Gastrocnemius medialis (tissue), 4 donors: ENCODE measurements at regions not wholly inside any gene's neighbourhood (a gene's known extent, or its start where the extent isn't known, plus 50 kb on each side); places are given as distances from the start of the nearest gene placed in this dataset.

Source experiments
- ATAC-seq, 2 donors: fragments of 150-250 bp; one replicate each; pipeline ENCODE4 v1.9.1; 2016
- DNase-seq, 2 donors: peaks; one replicate each; pipeline ENCODE4 v3.0.0-alpha.2; 2019
- H3K27ac ChIP-seq, 4 donors: fragments of 200-600 bp; sonication (generic); 1 replicate in 1 of 4; 2 replicates in 3 of 4; pipeline ENCODE4 v1.5.1; 2016 to 2018; ENCODE audit warnings: mild to moderate bottlenecking in 2 of 4, moderate library complexity in 1 of 4
- H3K27me3 ChIP-seq, 3 donors: fragments of 200-600 bp; sonication (generic) in 2 of 3; 1 replicate in 1 of 3; 2 replicates in 2 of 3; pipeline versions ENCODE4 v1.5.1 to v1.6.0; 2016 to 2019; ENCODE audit warnings: mild to moderate bottlenecking in 1 of 3, moderate library complexity in 1 of 3
- H3K36me3 ChIP-seq, 2 donors: fragments of 200-600 bp; sonication (generic) in 1 of 2; one replicate each; pipeline ENCODE4 v1.5.1; 2017 to 2018
- H3K4me1 ChIP-seq, 2 donors: fragments of 200-600 bp; sonication (generic) in 1 of 2; one replicate each; pipeline ENCODE4 v1.5.1; 2016 to 2017; ENCODE audit warnings: mild to moderate bottlenecking in 2 of 2
- H3K4me3 ChIP-seq, 4 donors: fragments of 200-600 bp; sonication (generic) in 3 of 4; 1 replicate in 1 of 4; 2 replicates in 3 of 4; pipeline ENCODE4 v1.5.1; 2016 to 2019; ENCODE audit warnings: mild to moderate bottlenecking in 2 of 4
- H3K9me3 ChIP-seq, 3 donors: fragments of 200-600 bp; sonication (generic) in 2 of 3; 1 replicate in 1 of 3; 2 replicates in 2 of 3; pipeline ENCODE4 v1.5.1; 2016 to 2019
- POLR2A ChIP-seq, 2 donors: fragments of 450-650 bp; IDR thresholded peaks; one replicate each; pipeline ENCODE4 v1.6.1; 2017; ENCODE audit warnings: antibody characterized with exemption in 2 of 2, mild to moderate bottlenecking in 2 of 2, moderate library complexity in 2 of 2
- in situ Hi-C, 4 donors: fragments of 200-750 bp; cut with MboI; loops; one replicate each; pipeline versions ENCODE4 v1.15.0 to v1.8.0; 2017; ENCODE audit warnings: low sequenced_read_pairs in 4 of 4
- intact Hi-C: fragments of 100-400 bp; cut with DNase I; formaldehyde crosslinking; loops from one replicate; pipeline ENCODE4 v1.15.1; 2023; ENCODE audit warnings: low total_unique reads
- TF ChIP-seq, protein P1 (sequence below), 5 experiments: fragments of 450-650 bp in 3 of 5; fragments of 200-600 bp in 2 of 5; sonication (generic) in 2 of 5; IDR thresholded peaks in 4 of 5; conservative IDR thresholded peaks in 1 of 5; 1 replicate in 4 of 5; 2 replicates in 1 of 5; pipeline ENCODE4 v1.5.1; 2016 to 2019; ENCODE audit warnings: antibody characterized with exemption in 5 of 5, mild to moderate bottlenecking in 3 of 5, moderate library complexity in 3 of 5

DNA sequence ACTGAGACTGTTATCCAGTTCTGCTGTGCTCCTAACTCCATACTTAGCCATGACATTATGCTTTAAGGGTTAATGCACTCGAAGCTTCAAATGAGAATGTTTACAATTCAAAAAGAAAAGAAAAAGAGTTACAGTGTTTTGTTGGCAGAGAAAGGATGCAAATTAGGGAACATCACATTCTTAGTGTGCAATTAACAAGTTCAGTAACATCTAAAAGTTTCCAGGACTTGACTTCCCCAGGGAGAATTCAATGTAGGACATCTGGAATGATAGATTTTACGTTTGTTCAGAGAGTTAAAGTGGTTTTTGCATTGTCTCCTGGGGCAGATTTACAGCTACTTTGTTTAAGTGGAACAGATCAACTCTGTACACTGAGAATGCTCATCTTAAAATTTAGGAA, 525.2 kb downstream of the LIG4 start:
- Histone ChIP-seq H3K4me3 (no peak overlapping the region), H3K27ac (no peak overlapping the region), H3K36me3 (no peaks in the 10 kb centered on the region), H3K4me1 (no peaks in the 10 kb centered on the region), H3K9me3 (no peaks in the 10 kb centered on the region), H3K27me3 (no peaks in the 10 kb centered on the region)
- intact Hi-C loops (no loop called here), in situ Hi-C loops (no loop called here)
- TF ChIP-seq, protein P1, sequence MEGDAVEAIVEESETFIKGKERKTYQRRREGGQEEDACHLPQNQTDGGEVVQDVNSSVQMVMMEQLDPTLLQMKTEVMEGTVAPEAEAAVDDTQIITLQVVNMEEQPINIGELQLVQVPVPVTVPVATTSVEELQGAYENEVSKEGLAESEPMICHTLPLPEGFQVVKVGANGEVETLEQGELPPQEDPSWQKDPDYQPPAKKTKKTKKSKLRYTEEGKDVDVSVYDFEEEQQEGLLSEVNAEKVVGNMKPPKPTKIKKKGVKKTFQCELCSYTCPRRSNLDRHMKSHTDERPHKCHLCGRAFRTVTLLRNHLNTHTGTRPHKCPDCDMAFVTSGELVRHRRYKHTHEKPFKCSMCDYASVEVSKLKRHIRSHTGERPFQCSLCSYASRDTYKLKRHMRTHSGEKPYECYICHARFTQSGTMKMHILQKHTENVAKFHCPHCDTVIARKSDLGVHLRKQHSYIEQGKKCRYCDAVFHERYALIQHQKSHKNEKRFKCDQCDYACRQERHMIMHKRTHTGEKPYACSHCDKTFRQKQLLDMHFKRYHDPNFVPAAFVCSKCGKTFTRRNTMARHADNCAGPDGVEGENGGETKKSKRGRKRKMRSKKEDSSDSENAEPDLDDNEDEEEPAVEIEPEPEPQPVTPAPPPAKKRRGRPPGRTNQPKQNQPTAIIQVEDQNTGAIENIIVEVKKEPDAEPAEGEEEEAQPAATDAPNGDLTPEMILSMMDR (IDR thresholded peaks at IDR 0.05 in 4 of 5, conservative IDR thresholded peaks at IDR 0.05 in 1 of 5) = no peak
- TF ChIP-seq POLR2A (IDR thresholded peaks at IDR 0.05) = no peak
- no peak for ATAC-seq
- no peak for DNase-seq

DNA sequence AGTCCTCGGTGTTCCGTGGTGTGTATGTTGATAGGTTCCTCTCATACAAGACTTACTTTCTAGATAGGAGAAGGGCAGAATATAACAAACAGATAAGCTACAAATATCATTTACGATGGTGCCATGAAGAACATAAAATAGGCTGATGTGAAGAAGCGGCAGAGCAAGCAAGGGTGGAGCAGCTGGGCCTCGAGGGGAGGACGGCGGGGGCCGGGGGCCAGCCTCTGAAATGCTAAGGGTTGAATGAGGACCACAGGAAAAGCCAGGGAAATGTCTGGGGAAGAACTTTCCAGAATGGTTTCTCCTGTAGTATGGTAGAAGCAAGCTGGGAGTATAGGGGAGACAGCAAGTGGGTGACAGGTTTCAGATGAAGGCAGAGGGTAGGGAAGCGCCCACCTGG, 529.5 kb downstream of the LIG4 start:
- ATAC-seq = no peak
- TF ChIP-seq, protein P1 (IDR thresholded peaks at IDR 0.05 in 4 of 5, conservative IDR thresholded peaks at IDR 0.05 in 1 of 5) = no peak
- no peak for TF ChIP-seq POLR2A (IDR thresholded peaks at IDR 0.05)
- Histone ChIP-seq H3K36me3 (no peaks in the 10 kb centered on the region), H3K4me1 (no peaks in the 10 kb centered on the region), H3K27ac (no peak overlapping the region), H3K9me3 (no peaks in the 10 kb centered on the region), H3K4me3 (no peak overlapping the region), H3K27me3 (no peaks in the 10 kb centered on the region)
- intact Hi-C loops (no loop called here), in situ Hi-C loops (no loop called here)
- no peak for DNase-seq

DNA sequence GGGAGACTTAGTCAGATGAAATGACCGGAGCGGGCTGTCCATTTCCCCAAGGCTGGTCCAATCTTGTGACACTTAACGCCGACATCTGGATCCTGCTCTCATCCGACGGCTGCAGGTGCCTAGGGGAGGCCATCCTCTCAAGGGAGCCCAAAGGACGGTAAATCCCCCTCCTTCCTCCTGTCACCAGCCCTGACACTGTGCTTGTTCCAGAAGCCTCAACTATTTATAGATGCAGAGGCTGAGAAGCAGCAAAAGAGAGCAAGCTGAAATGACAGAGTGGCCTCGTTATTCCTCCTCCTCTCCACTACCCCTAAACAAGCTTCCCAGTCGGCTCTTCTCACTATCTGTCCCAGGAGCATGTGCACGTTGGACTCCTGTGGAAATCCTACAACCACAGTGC, 533.7 kb downstream of the LIG4 start:
- TF ChIP-seq, protein P1 (IDR thresholded peaks at IDR 0.05 in 4 of 5, conservative IDR thresholded peaks at IDR 0.05 in 1 of 5) = no peak
- no peak for TF ChIP-seq POLR2A (IDR thresholded peaks at IDR 0.05)
- H3K27me3 ChIP-seq = no peaks in the 10 kb centered on the region
- DNase-seq (no peak), ATAC-seq (no peak)
- in situ Hi-C loops (no loop called here), intact Hi-C loops (no loop called here)
- H3K4me3 ChIP-seq = no peak overlapping the region
- no peak overlapping the region for H3K27ac ChIP-seq
- no peaks in the 10 kb centered on the region for H3K36me3 ChIP-seq
- no peaks in the 10 kb centered on the region for H3K9me3 ChIP-seq
- no peaks in the 10 kb centered on the region for H3K4me1 ChIP-seq

DNA sequence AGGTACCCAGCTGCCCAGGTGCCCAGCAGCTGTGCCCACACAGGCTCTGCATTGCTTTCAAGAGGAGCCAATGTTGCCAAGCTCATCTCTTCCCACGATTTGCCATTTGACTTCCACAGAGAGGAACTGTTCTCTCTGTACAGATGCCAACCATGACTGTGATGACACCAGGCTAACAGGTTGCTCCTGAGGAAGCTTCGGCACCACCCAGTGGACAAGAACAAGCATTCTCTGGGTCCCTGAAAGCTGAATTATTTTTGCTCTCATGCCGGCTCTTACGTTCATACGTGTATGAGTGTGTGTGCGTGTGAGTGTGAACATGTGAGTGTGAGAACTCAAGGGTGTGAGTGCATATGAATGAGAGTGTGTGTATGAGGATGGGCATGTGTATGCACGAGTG, 535.2 kb downstream of the LIG4 start:
- H3K36me3 ChIP-seq = no peaks in the 10 kb centered on the region
- H3K9me3 ChIP-seq = no peaks in the 10 kb centered on the region
- DNase-seq (no peak), ATAC-seq (no peak)
- no peaks in the 10 kb centered on the region for H3K4me1 ChIP-seq
- no peaks in the 10 kb centered on the region for H3K27me3 ChIP-seq
- intact Hi-C loops (no loop called here), in situ Hi-C loops (no loop called here)
- no peak overlapping the region for H3K27ac ChIP-seq
- TF ChIP-seq, protein P1 (IDR thresholded peaks at IDR 0.05 in 4 of 5, conservative IDR thresholded peaks at IDR 0.05 in 1 of 5) = no peak
- no peak for TF ChIP-seq POLR2A (IDR thresholded peaks at IDR 0.05)
- no peak overlapping the region for H3K4me3 ChIP-seq

DNA sequence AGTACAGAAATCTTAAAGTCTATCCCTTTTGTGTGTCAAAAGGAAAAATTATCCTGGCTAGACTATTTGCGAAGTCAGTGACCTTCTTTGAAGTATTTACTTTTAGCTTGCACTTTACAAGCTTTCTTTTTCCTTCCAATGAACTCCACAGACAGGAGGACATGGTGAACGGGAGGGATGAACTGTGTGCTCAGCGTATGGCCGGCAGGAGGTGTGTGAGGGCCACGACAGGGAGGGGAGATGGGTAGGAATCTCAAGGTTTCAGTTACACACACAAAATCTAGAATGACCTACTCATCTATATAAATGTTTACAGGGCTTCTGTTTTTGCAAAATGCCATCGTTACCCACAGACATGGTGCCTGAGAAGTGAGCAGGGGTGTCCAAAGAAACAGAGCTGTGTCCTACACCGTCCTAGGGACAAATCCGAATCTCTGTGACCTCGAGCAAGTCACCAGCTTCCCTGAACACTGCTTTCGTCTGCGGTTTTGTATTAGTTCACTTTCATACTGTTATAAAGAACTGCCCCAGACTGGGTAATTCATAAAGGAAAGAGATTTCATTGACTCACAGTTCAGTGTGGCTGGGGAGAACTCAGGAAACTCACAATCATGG, 537.2 kb downstream of the LIG4 start:
- DNase-seq (no peak), ATAC-seq (no peak)
- in situ Hi-C loops (no loop called here), intact Hi-C loops (no loop called here)
- H3K36me3 ChIP-seq = no peaks in the 10 kb centered on the region
- no peak overlapping the region for H3K4me3 ChIP-seq
- no peak overlapping the region for H3K27ac ChIP-seq
- no peaks in the 10 kb centered on the region for H3K9me3 ChIP-seq
- no peak for TF ChIP-seq POLR2A (IDR thresholded peaks at IDR 0.05)
- TF ChIP-seq, protein P1 (IDR thresholded peaks at IDR 0.05 in 4 of 5, conservative IDR thresholded peaks at IDR 0.05 in 1 of 5) = no peak
- no peaks in the 10 kb centered on the region for H3K27me3 ChIP-seq
- no peaks in the 10 kb centered on the region for H3K4me1 ChIP-seq
